Immature natural killer cell (primary cell): ENCODE measurements at regions not wholly inside any gene's neighbourhood (a gene's known extent, or its start where the extent isn't known, plus 50 kb on each side); places are given as distances from the start of the nearest gene placed in this dataset.

Source experiments
- DNase-seq, 3 donors: peaks; one replicate each; pipeline ENCODE4 v3.0.0; 2022; ENCODE audit warnings: mixed read lengths in 1 of 3
- H3K27ac Mint-ChIP-seq, 6 donors: one replicate each; pipeline ENCODE4 v1.8.0; 2020; ENCODE audit warnings: mixed read lengths in 6 of 6, mild to moderate bottlenecking in 5 of 6, inconsistent platforms in 4 of 6, moderate library complexity in 3 of 6
- H3K27me3 Mint-ChIP-seq, 3 donors: one replicate each; pipeline ENCODE4 v1.8.0; 2020 to 2021; ENCODE audit warnings: low read depth in 3 of 3, mild to moderate bottlenecking in 3 of 3, mixed read lengths in 3 of 3, moderate library complexity in 3 of 3, inconsistent platforms in 1 of 3
- H3K36me3 Mint-ChIP-seq, 3 donors: one replicate each; pipeline ENCODE4 v1.8.0; 2020; ENCODE audit warnings: mixed read lengths in 3 of 3, inconsistent platforms in 2 of 3, mild to moderate bottlenecking in 2 of 3
- H3K4me1 Mint-ChIP-seq, 2 donors: one replicate each; pipeline ENCODE4 v1.8.0; 2020; ENCODE audit warnings: inconsistent platforms in 2 of 2, mild to moderate bottlenecking in 2 of 2, mixed read lengths in 2 of 2, moderate library complexity in 1 of 2
- H3K4me3 Mint-ChIP-seq, 5 donors: one replicate each; pipeline ENCODE4 v1.8.0; 2020; ENCODE audit warnings: mild to moderate bottlenecking in 5 of 5, mixed read lengths in 5 of 5, inconsistent platforms in 3 of 5, moderate library complexity in 3 of 5
- H3K9me3 Mint-ChIP-seq, 6 donors: one replicate each; pipeline ENCODE4 v1.8.0; 2020; ENCODE audit warnings: mild to moderate bottlenecking in 6 of 6, mixed read lengths in 6 of 6, inconsistent platforms in 4 of 6, moderate library complexity in 3 of 6

DNA sequence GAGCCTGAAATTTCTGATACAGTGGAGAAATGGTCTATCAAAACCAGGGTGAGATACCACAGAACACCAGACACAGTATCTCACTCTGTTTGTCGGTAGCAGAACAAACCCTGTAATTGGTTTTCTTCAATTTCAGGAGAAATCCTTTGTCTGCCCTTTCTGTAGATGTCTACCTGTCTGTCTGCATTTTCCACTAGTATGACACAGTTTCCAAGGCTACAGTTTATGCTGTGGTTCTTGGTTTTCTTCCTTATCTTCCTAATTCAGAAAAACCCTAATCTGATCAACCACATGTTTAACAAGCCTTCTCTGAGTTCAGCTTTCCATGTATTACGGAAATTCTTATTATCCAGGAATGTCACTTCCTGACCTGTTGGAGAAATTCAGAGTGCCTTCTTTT lies 70.8 kb downstream of the SCN11A start:
- H3K9me3 Mint-ChIP-seq: peaks cover 0 to 2% (median 0%) of the 10 kb centered on the region in 6 donors
- DNase-seq: no peak
- no peak overlapping the region for H3K27ac Mint-ChIP-seq
- no peaks in the 10 kb centered on the region for H3K4me1 Mint-ChIP-seq
- H3K36me3 Mint-ChIP-seq: no peaks in the 10 kb centered on the region
- peaks cover 3 to 14% (median 12%) of the 10 kb centered on the region in 3 donors for H3K27me3 Mint-ChIP-seq
- no peak overlapping the region for H3K4me3 Mint-ChIP-seq

DNA sequence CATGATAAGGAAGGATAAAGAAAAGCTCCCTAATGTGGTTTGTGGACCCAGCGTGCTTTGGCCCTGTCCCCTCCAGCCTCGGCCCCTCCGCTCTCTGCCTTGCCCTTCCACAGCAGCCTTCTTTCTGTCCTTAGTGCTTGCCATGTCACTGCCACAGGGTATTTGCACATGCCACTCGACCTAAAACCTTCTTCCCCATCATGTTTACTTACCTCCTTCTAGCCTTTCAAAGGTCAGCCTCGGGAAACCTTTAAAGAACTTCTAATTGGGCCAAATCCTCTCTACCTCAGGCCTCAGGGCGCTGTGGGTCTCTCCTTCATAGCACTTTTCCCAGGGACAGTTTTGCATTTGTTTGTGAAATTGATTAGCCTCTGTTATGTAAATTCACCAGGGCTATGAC lies 73.0 kb downstream of the SCN11A start:
- H3K36me3 Mint-ChIP-seq: no peaks in the 10 kb centered on the region
- no peak overlapping the region for H3K4me3 Mint-ChIP-seq
- no peak overlapping the region for H3K27ac Mint-ChIP-seq
- DNase-seq: no peak
- H3K4me1 Mint-ChIP-seq: no peaks in the 10 kb centered on the region
- no peaks in the 10 kb centered on the region for H3K9me3 Mint-ChIP-seq
- peaks cover 3 to 10% (median 5%) of the 10 kb centered on the region in 3 donors for H3K27me3 Mint-ChIP-seq

DNA sequence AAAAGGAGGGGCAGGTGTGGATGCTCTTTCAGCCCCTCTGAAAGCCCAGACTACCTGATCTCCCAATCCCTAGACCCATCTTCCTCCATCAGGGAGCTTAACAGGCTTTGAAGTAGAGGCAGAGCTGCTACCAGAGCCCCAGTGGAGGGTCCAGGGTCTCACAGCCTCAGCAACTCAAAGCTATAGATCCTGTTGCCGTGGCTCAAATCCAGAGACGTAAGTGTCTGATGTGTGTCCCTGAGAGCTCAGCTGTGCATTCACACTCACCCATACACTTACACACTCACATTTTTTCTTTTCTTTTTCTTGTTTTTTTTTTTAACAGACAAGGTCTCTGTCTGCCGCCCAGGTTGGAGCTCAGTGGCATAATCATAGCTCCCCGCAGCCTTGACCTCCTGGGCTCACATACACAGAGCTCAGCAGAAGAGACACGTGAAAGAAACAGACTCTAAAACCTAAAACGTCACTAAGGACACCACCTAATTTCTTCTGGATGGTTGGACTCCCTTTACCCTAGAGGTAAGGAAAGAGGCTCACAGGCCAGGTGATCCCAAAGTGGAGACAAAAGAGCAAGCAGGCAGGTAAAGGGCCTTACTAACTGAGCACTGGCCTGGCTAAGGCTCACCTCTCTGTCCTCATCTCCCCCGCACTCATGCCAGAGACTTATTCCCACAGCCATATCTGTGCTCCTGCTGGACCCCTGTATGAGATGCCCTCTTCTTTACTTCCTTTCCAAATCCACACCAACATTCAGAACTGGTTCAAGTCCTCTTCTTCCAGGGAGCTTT lies 80.7 kb downstream of the SCN11A start:
- no peaks in the 10 kb centered on the region for H3K4me1 Mint-ChIP-seq
- DNase-seq: no peak
- H3K4me3 Mint-ChIP-seq: no peak overlapping the region
- no peaks in the 10 kb centered on the region for H3K9me3 Mint-ChIP-seq
- no peak overlapping the region for H3K27ac Mint-ChIP-seq
- H3K27me3 Mint-ChIP-seq: peaks cover 0 to 4% (median 3%) of the 10 kb centered on the region in 3 donors
- H3K36me3 Mint-ChIP-seq: no peaks in the 10 kb centered on the region

DNA sequence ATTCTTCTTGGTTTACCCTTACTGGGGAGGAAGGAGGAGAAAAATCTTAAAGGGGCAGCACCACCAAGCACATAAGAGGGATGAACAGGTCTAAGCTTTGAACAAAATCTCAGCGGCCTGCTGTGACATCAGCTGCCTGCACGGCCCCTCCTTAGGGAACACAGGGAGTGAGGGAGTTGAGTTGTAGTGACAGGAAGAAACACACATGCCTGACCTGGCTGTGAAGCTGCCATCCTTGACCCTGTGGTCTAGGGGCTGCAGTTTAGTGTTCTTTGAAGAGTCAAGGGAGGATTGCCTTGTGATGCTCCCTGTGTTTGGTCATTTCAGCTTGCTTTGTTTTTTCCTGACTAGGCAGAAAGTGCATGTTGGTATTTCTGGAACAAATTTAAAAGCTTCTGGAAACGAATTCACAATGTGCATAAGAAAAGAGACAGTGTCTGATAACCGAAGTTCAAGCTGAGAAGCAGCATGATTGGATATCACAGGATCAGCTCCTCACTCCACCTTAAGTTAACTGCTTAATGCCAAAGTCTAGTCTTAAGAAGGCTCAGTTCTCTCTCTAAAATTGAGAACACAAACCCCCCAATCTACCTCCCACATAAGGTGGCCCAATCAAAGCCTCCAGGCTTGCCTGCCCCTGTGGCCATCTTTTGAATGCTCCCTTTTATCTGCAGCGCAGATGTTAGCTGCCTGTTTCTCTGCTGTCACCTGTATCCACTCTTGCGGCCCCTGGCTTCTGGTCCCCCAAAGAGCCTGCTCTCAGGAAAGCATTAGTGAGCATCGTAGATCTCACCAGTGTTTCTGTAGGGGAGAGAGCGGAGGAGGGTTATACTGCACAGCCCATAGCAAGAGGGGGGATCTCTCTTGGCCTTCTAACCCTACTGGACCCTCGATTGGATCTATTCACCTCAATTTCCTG lies 82.2 kb downstream of the SCN11A start:
- Mint-ChIP-seq H3K27me3 (peaks cover 0 to 4% (median 3%) of the 10 kb centered on the region in 3 donors), H3K4me3 (no peak overlapping the region), H3K9me3 (no peaks in the 10 kb centered on the region), H3K36me3 (no peaks in the 10 kb centered on the region), H3K27ac (no peak overlapping the region), H3K4me1 (no peaks in the 10 kb centered on the region)
- DNase-seq: no peak

DNA sequence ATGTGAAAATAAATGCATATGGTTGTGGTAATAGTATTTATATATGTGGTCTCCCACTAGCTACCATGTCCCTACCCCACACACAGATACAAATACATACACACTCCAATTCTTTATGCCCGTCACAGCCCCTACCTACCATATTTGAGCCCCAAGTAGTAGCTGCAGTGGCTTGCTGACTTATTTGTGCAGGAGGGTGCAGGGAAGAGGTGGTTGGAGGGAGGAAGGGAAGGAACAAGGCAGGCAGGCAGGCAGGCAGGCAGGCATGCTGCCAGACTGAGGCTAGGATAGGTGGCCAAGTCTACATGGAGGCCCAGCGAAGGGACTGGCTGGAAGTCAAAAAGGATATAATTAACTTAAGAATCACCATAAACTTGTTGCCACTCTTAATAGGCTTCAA lies 82.9 kb downstream of the SCN11A start:
- DNase-seq: no peak
- H3K4me1 Mint-ChIP-seq: no peaks in the 10 kb centered on the region
- H3K4me3 Mint-ChIP-seq: no peak overlapping the region
- no peaks in the 10 kb centered on the region for H3K36me3 Mint-ChIP-seq
- no peaks in the 10 kb centered on the region for H3K9me3 Mint-ChIP-seq
- H3K27me3 Mint-ChIP-seq: peaks cover 0 to 4% (median 2%) of the 10 kb centered on the region in 3 donors
- H3K27ac Mint-ChIP-seq: no peak overlapping the region

DNA sequence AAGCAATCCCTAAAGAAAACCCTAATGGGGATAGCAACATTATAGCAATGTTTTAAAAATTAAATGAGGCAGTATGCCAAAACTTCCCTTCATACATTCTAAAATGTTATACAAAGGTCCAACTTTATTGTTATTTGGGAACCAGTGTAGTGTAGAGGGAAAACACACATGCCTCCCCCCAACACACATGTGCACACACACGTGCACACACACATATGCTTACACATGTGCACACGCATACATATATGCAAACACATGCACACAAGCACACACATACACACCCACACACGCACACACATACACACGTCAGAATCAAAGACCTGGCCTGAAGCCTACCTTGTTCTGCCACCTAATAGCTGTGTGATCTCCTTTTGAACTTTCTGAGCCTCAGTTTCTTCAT lies 83.3 kb downstream of the SCN11A start:
- Mint-ChIP-seq H3K4me3 (no peak overlapping the region), H3K9me3 (no peaks in the 10 kb centered on the region), H3K27ac (no peak overlapping the region), H3K36me3 (no peaks in the 10 kb centered on the region), H3K4me1 (no peaks in the 10 kb centered on the region), H3K27me3 (peaks cover 0 to 4% (median 1%) of the 10 kb centered on the region in 3 donors)
- DNase-seq: no peak

DNA sequence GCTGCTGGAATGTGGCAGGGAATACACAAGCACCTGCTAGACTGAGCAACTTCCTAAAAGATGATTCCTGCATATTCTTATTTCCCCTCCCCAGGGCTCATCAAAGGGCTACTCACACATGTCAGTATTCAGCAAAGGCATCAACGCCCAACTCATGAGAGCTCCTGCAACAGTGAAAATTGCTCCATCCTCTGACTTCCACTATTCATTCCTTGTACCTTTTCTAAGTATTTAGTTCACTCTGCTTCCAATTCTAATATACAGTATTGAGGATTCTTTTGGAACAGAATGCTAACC lies 84.1 kb downstream of the SCN11A start:
- Mint-ChIP-seq H3K36me3 (no peaks in the 10 kb centered on the region), H3K4me3 (no peak overlapping the region), H3K9me3 (no peaks in the 10 kb centered on the region), H3K27me3 (peaks cover 0 to 4% (median 4%) of the 10 kb centered on the region in 3 donors), H3K27ac (no peak overlapping the region), H3K4me1 (no peaks in the 10 kb centered on the region)
- DNase-seq: no peak

DNA sequence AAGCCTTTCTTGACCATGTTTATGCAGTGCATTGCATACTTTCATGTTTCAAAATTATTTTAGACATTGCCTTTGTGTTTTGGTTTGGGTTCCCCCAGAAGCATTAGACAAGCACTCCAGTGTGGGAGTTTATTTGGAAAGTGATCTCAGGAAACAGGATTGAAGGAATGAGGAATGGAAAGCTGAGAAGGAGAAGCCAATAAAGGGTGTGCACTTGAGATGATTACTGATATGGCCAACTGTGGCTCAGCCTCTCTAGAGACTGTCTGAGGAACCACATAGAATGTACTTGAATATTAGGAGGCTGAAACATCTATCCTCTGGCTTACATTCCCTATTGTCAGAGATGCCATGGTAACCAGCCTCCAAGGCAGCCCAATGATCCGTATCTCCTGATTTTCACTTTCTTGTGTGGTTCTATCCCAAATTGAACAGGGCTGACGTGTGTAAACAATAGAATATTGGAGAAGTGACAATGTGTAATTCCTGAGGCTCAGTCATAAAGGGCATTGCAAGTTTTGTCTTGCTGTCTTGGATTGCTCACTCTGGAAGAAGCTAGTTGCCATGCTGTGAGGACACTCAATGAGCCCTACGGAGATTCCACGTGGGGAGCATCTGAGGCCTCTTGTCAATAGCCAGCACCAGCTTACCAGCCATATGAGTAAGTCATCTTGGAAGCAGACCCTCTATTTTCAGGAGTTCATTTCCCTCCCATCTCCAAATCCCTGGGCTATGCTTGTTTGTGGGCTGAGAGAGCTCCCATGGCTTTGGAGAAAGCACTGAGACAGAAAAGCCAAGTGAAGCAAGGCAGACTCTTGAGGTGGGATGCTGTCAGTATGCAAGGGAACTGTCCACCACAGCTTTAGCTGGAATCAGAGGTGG lies 84.7 kb downstream of the SCN11A start:
- DNase-seq: no peak
- no peak overlapping the region for H3K27ac Mint-ChIP-seq
- no peak overlapping the region for H3K4me3 Mint-ChIP-seq
- no peaks in the 10 kb centered on the region for H3K9me3 Mint-ChIP-seq
- H3K4me1 Mint-ChIP-seq: no peaks in the 10 kb centered on the region
- peaks cover 0 to 8% (median 6%) of the 10 kb centered on the region in 3 donors for H3K27me3 Mint-ChIP-seq
- no peaks in the 10 kb centered on the region for H3K36me3 Mint-ChIP-seq

DNA sequence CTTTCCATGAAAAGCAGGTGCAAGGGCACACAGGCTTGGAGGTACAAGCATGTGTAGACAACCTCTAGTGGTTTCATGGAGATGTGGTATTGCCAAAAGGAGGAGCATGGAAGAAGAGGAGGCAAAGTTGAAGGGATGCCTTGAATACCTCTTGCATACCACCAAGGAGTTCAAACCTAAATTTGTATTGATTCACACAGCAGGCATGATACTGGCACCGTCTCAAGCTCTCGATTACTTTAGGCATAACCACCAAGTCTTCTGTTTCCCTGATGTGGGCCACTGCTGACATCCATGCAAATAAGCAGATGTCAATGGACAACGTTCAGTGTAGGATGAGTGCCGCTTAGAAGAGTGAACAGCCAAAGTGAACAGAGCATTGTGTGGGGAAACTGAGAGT lies 87.1 kb downstream of the SCN11A start:
- Mint-ChIP-seq H3K36me3 (no peaks in the 10 kb centered on the region), H3K9me3 (no peaks in the 10 kb centered on the region), H3K27me3 (peaks cover 0 to 10% (median 6%) of the 10 kb centered on the region in 3 donors), H3K4me1 (no peaks in the 10 kb centered on the region), H3K27ac (no peak overlapping the region), H3K4me3 (no peak overlapping the region)
- no peak for DNase-seq

DNA sequence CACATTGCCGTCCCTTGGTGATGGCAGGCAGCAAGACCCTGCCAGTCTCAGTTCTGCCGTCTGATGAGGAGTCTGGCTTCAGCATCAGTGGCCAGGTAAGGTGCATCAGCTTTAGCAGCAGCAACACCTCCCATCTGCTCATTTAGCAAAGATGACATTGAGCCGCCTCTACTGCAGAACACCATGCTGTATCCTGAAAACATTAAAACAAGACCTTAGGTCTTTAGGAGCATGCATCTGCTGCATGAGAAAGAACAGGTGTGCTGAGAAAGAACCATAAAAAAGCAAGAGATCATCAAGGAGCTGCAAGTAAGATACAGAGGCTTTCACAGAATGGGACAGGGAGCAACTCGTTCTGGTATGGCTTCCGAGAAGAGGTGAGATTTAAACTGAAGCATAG lies 87.5 kb downstream of the SCN11A start:
- Mint-ChIP-seq H3K9me3 (no peaks in the 10 kb centered on the region), H3K27ac (no peak overlapping the region), H3K36me3 (no peaks in the 10 kb centered on the region), H3K4me3 (no peak overlapping the region), H3K27me3 (peaks cover 0 to 10% (median 6%) of the 10 kb centered on the region in 3 donors), H3K4me1 (no peaks in the 10 kb centered on the region)
- DNase-seq: no peak

DNA sequence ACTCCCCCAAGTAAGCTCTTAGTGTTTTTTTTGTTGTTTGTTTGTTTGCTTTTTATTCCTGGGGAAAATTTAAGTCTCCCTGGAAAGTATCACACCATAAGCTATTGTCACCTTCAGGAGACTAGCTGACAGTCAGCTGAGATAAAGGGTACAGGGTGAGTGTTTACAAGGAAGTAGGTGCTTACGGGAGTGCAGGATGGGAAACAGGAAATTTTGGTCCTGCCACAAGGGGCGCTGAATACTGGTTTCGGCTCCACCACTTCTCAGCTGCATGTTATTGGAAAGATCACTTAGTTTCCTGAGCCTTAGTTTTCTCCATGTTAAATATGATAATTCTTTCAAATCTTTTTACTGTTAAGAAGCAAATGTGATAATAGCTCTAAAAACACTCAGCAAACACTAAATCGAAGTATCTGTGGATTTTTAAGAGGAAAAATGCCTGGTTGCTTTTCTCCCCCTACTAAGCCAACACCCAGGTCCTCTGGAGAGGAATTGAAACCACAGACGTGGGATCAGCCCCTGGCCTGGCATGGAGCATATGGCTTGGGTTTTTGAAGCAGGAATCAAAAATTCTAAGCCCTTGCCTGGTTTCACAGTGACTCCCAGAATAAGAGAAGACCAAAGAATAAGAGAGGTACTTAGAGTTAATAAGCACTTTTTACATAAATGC lies 90.7 kb downstream of the SCN11A start:
- no peaks in the 10 kb centered on the region for H3K36me3 Mint-ChIP-seq

DNA sequence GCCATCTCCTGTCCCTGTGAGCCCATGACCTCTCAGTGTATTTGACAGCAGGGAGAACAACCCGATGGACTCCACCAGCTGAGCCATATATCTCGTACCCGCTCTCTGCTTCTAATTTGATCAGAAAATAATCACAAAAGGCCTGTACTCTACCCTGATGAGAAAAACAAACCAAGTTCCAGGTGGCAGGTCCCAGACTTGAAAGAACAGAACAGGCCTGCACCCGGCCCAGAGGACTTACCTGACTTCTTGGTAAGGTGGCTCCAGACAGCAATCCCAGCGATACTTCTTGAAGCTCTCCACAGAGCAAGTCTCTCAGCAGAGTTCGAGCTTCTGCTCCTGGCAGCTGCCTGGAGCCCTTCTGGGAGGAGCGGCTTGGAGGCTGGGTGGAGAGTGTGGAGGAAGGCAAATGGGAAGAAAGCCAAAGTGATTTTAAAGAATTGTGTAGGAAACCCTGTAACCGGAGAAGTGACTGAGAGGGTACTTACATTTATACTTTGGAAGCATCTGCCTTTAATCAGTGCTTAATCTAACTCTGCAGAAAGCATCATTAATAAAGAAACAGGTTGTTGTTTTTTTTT lies 91.6 kb downstream of the SCN11A start:
- DNase-seq: no peak
- H3K27ac Mint-ChIP-seq: no peak overlapping the region
- peaks cover 0 to 8% (median 4%) of the 10 kb centered on the region in 3 donors for H3K27me3 Mint-ChIP-seq
- no peaks in the 10 kb centered on the region for H3K4me1 Mint-ChIP-seq
- H3K9me3 Mint-ChIP-seq: no peaks in the 10 kb centered on the region
- no peak overlapping the region for H3K4me3 Mint-ChIP-seq
- H3K36me3 Mint-ChIP-seq: no peaks in the 10 kb centered on the region

More for the DNA sequence above, 90.7 kb downstream of the SCN11A start:
- DNase-seq: no peak
- Mint-ChIP-seq H3K4me3 (no peak overlapping the region), H3K9me3 (no peaks in the 10 kb centered on the region), H3K4me1 (no peaks in the 10 kb centered on the region), H3K27ac (no peak overlapping the region), H3K27me3 (peaks cover 0 to 8% (median 4%) of the 10 kb centered on the region in 3 donors)
